GM12865 (cell line): ENCODE measurements at regions not wholly inside any gene's neighbourhood (a gene's known extent, or its start where the extent isn't known, plus 50 kb on each side); places are given as distances from the start of the nearest gene placed in this dataset.

ENCODE experiments used
- DNase-seq: peaks from one replicate; pipeline ENCODE4 v3.0.0; 2010; ENCODE audit warnings: low read depth
- H3K4me3 ChIP-seq: 2 replicates; pipeline ENCODE4 v1.5.1; 2011; ENCODE audit warnings: mild to moderate bottlenecking, low read depth, low read length, control low read depth
- CTCF ChIP-seq: IDR thresholded peaks from 2 replicates; pipeline ENCODE4 v1.5.1; 2011; ENCODE audit warnings: low read length, control low read depth, low read depth, inconsistent platforms; ENCODE audit not compliant: insufficient read depth; ENCODE audit errors: missing control alignments

DNA sequence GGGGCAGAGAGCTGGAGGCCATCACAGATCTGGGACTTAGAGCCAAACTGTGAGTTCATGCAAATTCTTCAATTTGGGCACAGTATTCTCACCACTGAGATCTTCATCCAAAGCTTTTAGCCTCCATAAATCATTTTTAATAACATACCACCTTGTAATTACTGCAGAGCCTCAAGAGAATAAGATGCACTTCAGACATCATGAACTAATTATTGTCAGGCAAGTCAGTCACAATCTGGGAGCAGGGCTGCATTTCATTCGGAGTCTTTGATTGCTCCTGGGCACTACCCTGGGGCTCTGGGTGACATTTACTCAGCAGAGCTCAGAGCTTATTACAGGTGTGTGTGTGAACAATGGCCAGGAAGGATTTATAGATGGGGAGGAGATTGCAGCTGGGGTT, 623.7 kb downstream of the PTPRU start:
- TF ChIP-seq CTCF: no peak
- no peak overlapping the region for H3K4me3 ChIP-seq
- DNase-seq: no peak

DNA sequence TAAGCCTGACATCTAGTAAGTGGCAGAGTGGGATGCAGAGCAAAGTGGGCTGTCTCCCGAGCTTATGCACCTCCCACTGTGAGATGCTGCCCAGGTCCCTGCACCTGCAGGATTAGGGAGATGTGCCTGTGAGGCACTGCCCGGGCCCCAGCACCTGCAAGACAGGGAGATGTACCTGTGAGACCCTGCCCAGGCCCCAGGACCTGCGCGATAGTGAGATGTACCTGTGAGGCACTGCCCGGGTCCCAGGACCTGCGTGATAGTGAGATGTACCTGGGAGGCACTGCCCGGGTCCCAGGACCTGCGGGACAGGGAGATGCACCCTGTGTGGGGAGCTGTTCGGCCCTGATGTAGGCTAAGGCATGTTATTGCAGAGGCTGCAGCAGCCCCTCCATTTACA, 622.8 kb downstream of the PTPRU start:
- TF ChIP-seq CTCF: no peak
- no peak for DNase-seq
- no peak overlapping the region for H3K4me3 ChIP-seq

DNA sequence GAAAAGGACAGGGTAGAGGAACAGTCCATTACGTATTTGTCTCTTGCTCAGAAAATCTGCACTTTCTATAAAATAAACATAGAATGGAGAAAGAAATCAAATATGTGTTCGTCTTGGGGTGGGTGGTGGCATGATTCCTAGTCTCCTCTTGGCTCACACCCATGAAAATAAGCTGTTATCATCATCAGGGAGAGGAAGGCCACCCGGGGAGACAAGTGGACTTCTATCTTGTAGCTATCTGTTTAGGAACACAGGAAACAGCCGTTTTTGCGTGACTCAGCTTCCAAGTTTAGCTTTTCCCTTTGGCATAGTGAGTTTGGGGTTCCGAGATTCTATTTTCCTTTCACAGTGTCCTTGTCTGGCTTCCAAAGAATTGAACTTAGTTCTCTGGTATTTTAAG, 622.3 kb downstream of the PTPRU start:
- DNase-seq: no peak
- H3K4me3 ChIP-seq: no peak overlapping the region
- TF ChIP-seq CTCF: no peak

DNA sequence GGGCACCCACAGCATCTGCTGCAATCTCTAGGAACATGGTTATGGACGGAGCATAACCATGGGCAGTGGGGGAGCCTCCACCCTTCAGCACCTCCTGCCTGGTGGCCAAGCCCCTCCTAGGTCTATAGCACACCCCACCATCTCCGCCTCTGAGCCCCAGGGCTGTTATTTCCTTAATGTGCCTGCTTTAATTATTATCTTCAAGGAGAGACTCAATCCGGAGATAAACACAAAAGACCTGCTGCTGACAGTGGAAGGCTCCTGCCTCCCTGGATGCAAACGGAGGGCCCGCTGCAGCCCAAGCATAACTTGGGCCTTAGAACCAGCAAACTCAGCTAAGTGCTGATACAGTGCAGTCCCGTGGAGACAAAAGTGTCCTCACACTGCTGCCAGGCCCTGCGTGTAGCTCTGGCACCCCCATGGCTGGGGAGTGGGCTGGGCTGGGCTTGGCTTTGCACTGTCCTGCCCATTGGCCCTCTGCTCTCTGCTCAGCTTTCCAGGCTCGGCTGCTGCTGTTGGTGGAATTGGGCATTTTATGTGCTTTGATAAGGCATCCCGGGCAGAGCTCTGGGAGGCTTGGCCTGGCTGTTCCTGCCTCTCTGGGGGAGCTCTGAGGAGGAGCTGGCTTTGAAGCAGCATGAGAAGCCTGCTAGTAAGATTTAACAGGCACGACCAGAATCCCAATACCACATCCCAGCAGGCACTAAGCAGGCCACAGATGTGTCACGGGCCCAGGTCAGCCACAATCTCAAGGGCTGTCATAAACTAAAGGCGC, 620.2 kb downstream of the PTPRU start:
- DNase-seq: no peak
- H3K4me3 ChIP-seq: no peak overlapping the region
- no peak for TF ChIP-seq CTCF

GRCh38 chr1:29855561-29856160, 619.3 kb downstream of the PTPRU start:
- DNase-seq: no peak
- H3K4me3 ChIP-seq: no peak overlapping the region
- no peak for TF ChIP-seq CTCF

- TF ChIP-seq CTCF: no peak
- DNase-seq: no peak
- no peak overlapping the region for H3K4me3 ChIP-seq
Observed at GRCh38 chr1:29854700-29855276, 618.5 kb downstream of the PTPRU start.
